ENCODE measurements at regions not wholly inside any gene's neighbourhood (a gene's known extent, or its start where the extent isn't known, plus 50 kb on each side); places are given as distances from the start of the nearest gene placed in this dataset.
"Not testable (repeated sequence)": the region's sequence is repeated elsewhere in the genome, so short reads cannot be mapped to it uniquely, and the experiment has no call there.

DNA sequence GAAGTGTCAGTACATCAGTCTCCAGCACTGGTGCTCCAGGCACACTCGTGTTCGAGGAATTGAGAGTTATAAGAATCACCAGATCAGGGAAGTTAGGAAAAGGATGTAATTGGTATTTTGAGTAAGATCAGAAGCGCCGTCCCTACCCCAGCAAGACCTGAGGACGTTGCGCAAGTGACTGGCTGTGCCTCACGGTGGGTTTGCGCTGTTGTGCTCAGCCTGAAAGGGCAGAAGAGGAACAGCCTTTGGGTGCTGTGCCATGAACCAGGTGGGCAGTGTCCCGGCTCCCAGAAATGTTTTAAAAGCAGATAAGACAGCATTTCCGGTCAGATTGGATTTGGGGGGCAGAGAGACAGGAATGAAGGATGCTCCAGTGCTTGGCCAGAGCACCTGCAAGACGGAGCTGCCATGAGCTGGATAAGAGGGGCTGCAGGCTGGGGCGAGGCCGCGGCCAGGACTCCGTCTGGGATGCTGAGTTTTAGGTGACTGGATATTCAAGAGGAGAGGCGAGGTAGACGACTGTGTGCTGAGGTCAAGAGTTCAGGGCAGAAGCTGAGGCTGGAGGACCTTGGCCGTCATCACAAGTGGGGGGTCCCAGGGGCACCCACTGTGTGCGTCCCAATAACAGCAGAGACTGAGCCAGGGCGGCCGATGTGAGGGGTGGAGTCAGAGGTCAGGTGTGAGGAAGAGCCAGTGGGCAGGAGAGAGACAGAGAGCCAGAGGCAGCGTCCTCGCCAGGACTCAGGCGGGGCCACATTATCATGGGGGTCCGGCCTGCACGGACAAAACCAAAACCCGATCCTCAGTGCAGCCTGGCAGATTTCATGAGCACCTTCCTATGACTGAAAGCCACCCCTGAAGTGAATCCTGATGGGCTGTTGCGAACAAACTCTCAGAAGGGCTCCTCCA lies 77.7 kb upstream of the ALKAL2 start:
- H3K9me3 Mint-ChIP-seq: peaks cover under 1% of the 10 kb centered on the region
- H3K27ac Mint-ChIP-seq: no peak overlapping the region
- no peak for DNase-seq
- H3K36me3 Mint-ChIP-seq (ENCODE audit: low read depth): no peaks in the 10 kb centered on the region
- no peaks in the 10 kb centered on the region for H3K4me1 Mint-ChIP-seq (ENCODE audit: low read depth)
- no peak overlapping the region for H3K4me3 Mint-ChIP-seq
- CTCF ChIA-PET: no interaction called here
- peaks cover 8% of the 10 kb centered on the region for H3K27me3 Mint-ChIP-seq (ENCODE audit: low read depth)
- intact Hi-C loops (cut with micrococcal nuclease): no loop called here

DNA sequence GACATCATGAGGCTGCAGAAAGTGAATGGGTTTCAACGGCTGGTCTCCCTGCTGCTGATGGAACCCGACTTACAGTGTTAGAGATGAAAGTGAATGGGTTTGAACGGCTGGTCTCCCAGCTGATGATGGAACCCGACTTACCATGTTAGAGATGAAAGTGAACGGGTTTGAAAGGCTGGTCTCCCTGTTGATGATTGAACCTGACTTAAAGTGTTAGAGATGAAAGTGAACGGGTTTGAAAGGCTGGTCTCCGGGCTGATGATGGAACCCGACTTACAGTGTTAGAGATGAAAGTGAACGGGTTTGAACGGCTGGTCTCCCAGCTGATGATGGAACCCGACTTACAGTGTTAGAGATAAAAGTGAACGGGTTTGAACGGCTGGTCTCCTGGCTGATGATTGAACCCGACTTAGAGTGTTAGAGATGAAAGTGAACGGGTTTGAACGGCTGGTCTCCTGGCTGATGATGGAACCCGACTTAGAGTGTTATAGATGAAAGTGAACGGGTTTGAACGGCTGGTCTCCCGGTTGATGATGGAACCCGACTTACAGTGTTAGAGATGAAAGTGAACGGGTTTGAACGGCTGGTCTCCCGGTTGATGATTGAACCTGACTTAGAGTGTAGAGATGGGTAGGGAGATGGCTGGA lies 76.1 kb upstream of the ALKAL2 start:
- peaks cover 17% of the 10 kb centered on the region for H3K27me3 Mint-ChIP-seq (ENCODE audit: low read depth)
- no peak overlapping the region for H3K27ac Mint-ChIP-seq
- DNase-seq: no peak
- intact Hi-C loops (cut with micrococcal nuclease): no loop called here
- H3K36me3 Mint-ChIP-seq (ENCODE audit: low read depth): no peaks in the 10 kb centered on the region
- H3K4me1 Mint-ChIP-seq (ENCODE audit: low read depth): no peaks in the 10 kb centered on the region
- H3K4me3 Mint-ChIP-seq: no peak overlapping the region
- CTCF ChIA-PET: no interaction called here
- H3K9me3 Mint-ChIP-seq: no peaks in the 10 kb centered on the region

DNA sequence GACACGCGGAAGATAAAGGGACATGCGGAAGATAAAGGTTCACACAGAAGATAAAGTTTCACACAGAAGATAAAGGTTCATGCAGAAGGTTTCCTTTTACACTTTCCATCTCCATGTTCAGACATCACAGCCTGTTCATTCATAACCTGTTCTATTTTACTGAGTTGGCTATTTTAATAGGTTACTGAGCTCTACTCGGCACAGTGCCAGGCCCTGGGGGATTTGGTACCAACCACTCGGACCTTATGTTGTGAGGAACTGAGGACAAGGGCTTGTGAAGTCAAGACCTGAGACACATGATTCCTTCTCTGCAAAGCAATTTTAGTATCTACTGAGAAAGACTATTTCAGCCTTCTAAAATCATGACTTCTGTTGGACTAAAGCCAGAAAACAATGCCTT lies 75.0 kb upstream of the ALKAL2 start:
- no peaks in the 10 kb centered on the region for H3K9me3 Mint-ChIP-seq
- no peak overlapping the region for H3K4me3 Mint-ChIP-seq
- H3K4me1 Mint-ChIP-seq (ENCODE audit: low read depth): no peaks in the 10 kb centered on the region
- no peak overlapping the region for H3K27ac Mint-ChIP-seq
- no peak for DNase-seq
- no peaks in the 10 kb centered on the region for H3K36me3 Mint-ChIP-seq (ENCODE audit: low read depth)
- CTCF ChIA-PET: no interaction called here
- H3K27me3 Mint-ChIP-seq (ENCODE audit: low read depth): peaks cover 17% of the 10 kb centered on the region
- intact Hi-C loops (cut with micrococcal nuclease): no loop called here

DNA sequence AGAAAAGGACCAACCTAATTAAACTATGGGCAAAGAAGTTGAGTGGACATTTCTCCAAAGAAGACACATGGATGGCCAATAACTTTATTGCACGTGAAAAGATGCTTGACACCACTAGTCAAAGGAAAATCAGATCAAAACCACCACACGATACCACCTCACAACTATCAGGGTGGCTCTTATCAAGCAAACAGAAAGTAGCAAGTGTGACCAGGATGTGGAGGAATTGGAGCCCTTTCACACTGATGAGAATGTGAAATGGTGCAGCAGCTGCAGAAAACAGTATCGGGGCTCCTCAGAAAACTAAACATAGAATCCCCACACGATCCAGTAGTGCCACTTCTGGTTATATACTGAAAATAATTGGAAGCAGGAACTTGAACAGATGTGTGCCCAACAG lies 72.2 kb upstream of the ALKAL2 start:
- DNase-seq: no peak
- CTCF ChIA-PET: interaction anchor here (0.7 kb wide), 1 partner anchor 62 kb away, joined by 4 read pairs; no protein-coding TSS in a partner anchor
- no peak overlapping the region for H3K27ac Mint-ChIP-seq
- H3K36me3 Mint-ChIP-seq (ENCODE audit: low read depth): no peaks in the 10 kb centered on the region
- H3K4me1 Mint-ChIP-seq (ENCODE audit: low read depth): no peaks in the 10 kb centered on the region
- no peak overlapping the region for H3K4me3 Mint-ChIP-seq
- H3K27me3 Mint-ChIP-seq (ENCODE audit: low read depth): peaks cover 17% of the 10 kb centered on the region
- H3K9me3 Mint-ChIP-seq: no peaks in the 10 kb centered on the region
- intact Hi-C loops (cut with micrococcal nuclease): no loop called here

DNA sequence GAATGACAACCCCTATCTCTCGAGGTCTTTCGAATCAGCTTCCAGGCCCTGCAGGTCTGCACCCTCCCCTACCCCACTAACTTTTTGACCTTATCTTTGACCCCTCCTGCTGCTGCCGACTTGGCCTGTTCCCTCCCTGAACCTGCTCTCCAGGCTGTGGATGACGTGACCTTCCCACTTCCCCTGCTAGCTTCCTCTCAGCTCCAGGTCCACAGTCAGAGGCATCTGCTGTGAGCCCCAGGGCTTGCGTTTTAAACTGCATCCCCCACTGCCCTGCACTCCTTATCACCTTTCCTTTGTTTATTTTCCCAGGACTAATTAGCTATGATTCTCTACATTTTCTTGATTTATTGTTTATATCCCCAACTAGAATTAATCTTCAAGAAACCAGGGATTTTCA lies 71.2 kb upstream of the ALKAL2 start:
- CTCF ChIA-PET: no interaction called here
- Mint-ChIP-seq H3K27me3 (ENCODE audit: low read depth) (peaks cover 17% of the 10 kb centered on the region), H3K9me3 (no peaks in the 10 kb centered on the region), H3K4me3 (no peak overlapping the region), H3K4me1 (ENCODE audit: low read depth) (no peaks in the 10 kb centered on the region), H3K36me3 (ENCODE audit: low read depth) (no peaks in the 10 kb centered on the region), H3K27ac (no peak overlapping the region)
- intact Hi-C loops (cut with micrococcal nuclease): no loop called here
- no peak for DNase-seq

DNA sequence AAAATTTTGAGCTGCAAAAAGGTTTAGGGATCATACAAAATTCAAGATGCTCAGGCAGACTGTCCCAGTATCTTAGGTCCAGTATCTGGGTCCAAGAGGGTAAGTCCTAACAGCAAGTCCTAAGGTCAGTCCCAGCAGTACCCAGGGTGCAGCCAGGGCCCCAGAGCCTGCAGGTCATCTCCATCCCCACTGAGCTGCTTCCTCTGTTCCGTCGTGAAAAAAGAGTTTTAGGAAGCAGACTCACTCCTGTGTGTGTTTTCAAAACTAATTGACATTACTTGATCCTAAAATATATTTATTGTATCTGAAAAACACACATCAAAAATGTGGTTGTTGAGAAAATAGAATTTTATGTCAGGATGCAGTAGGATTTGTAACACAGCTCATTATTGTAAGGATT lies 69.9 kb upstream of the ALKAL2 start:
- CTCF ChIA-PET: no interaction called here
- Mint-ChIP-seq H3K4me1 (ENCODE audit: low read depth) (no peaks in the 10 kb centered on the region), H3K9me3 (no peaks in the 10 kb centered on the region)

DNA sequence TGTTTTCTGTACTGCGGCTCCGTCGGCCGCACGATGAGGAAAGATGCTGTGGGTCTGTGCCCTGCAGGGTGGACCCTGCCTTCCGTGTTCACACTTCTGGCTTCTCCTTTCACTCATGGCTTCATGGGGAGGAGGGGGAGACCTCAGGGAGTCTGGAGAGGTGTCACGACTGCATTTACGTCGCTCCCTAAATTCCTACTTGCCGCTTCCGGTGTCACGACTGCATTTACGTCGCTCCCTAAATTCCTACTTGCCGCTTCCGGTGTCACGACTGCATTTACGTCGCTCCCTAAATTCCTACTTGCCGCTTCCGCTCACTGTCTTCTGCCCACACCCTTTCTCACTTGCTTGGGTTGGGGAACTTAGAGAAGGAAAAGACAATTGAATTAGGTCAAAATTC lies 68.4 kb upstream of the ALKAL2 start:
- peaks cover 23% of the 10 kb centered on the region for H3K27me3 Mint-ChIP-seq (ENCODE audit: low read depth)
- DNase-seq; intact Hi-C loops (cut with micrococcal nuclease); H3K36me3 Mint-ChIP-seq (ENCODE audit: low read depth); CTCF ChIA-PET; H3K4me3 Mint-ChIP-seq; H3K27ac Mint-ChIP-seq; H3K9me3 Mint-ChIP-seq; H3K4me1 Mint-ChIP-seq (ENCODE audit: low read depth): not testable (repeated sequence)

More for the DNA sequence above, 69.9 kb upstream of the ALKAL2 start:
- no peak overlapping the region for H3K27ac Mint-ChIP-seq
- no peak for DNase-seq
- no peak overlapping the region for H3K4me3 Mint-ChIP-seq
- intact Hi-C loops (cut with micrococcal nuclease): no loop called here
- no peaks in the 10 kb centered on the region for H3K36me3 Mint-ChIP-seq (ENCODE audit: low read depth)
- peaks cover 21% of the 10 kb centered on the region for H3K27me3 Mint-ChIP-seq (ENCODE audit: low read depth)

DNA sequence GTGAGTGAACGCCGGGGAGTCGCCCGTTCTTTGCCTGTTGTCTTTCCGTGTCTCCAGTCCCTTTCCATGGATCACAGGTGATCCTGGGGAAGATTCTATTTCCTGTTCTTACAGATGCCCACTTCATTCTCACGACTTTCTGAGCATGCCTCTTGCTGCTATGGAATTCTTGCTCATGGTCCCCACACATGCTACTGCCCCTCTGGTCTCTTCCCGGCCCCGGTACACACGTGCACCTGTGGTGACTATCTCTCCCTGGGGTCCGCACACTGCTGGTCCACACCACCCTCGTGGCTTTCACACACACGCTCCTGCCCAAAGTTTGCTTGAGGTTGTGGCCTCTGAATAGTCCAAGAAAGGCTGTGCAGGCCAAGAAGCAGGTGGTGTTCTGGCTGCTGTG lies 67.9 kb upstream of the ALKAL2 start:
- DNase-seq: no peak
- Mint-ChIP-seq H3K4me3 (no peak overlapping the region), H3K4me1 (ENCODE audit: low read depth) (no peaks in the 10 kb centered on the region), H3K27me3 (ENCODE audit: low read depth) (peaks cover 23% of the 10 kb centered on the region), H3K36me3 (ENCODE audit: low read depth) (no peaks in the 10 kb centered on the region), H3K9me3 (no peaks in the 10 kb centered on the region), H3K27ac (no peak overlapping the region)
- intact Hi-C loops (cut with micrococcal nuclease): no loop called here
- CTCF ChIA-PET: no interaction called here

DNA sequence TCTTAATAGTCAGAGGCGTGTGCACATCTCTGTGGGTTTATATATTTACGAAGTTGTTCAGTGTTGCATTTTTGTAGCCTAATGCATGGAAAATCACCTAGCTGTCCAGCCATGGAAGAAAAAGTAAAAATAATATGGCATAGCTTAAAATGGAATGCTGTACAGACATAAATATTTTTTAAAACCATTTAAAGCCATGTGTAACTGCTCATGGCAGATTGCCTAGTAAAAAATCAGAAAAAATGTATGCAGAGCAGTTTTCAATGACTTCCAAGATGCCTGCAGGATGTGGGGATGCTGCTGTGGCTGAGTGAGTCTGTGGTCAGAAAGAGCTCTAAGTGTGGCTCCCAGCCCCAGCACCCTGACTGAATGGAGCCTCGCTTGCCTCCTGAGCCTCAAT lies 64.8 kb upstream of the ALKAL2 start:
- Mint-ChIP-seq H3K9me3 (no peaks in the 10 kb centered on the region), H3K27me3 (ENCODE audit: low read depth) (peaks cover 22% of the 10 kb centered on the region), H3K27ac (no peak overlapping the region), H3K4me1 (ENCODE audit: low read depth) (no peaks in the 10 kb centered on the region), H3K4me3 (no peak overlapping the region), H3K36me3 (ENCODE audit: low read depth) (no peaks in the 10 kb centered on the region)
- no peak for DNase-seq
- CTCF ChIA-PET: no interaction called here
- intact Hi-C loops (cut with micrococcal nuclease): no loop called here

DNA sequence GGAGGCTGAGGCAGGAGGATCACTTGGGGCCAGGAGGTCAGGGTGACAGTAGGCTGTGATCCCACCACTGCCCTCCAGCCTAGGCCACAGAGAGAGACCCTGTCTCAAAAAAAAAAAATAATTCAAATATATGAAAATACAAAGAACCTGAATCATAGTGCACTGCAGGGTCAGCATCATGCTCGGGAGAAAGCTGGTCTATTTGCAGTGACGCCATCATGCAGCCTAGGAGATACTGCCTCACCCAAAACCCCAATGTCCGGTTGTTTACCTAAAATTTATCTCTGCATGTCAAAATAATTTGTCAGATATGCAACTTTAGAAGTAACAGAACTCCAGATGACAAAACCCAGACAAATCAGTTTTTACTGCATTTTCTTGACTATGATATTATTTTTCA lies 61.5 kb upstream of the ALKAL2 start:
- H3K27me3 Mint-ChIP-seq (ENCODE audit: low read depth): peaks cover 23% of the 10 kb centered on the region
- H3K27ac Mint-ChIP-seq: no peak overlapping the region

DNA sequence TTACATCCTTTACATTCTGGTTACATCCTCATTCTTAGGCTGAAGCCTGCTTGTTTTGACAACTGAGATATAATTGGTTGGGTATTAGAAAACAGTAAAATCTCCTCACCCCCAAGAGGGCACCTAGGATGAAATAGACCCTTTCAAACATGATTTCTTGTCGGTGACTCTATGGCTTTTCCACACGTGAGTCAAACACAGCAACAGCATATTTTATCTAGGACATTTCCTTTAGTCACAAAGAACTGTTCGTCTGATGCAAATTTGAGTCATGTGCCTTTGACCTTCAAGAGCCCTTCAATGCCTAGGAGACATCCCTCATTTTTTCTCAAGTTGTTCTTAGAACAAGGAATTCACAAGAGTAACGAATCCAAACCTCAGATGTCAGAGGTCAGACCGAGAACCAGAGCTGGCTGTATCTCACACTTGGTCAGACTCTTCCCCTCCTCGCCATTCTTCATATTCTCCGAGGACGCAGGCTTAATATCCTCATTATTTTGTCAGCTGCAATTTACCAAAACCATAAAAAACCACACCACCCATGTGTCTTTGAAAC lies 60.5 kb upstream of the ALKAL2 start:
- H3K27ac Mint-ChIP-seq: no peak overlapping the region
- no peak overlapping the region for H3K4me3 Mint-ChIP-seq
- CTCF ChIA-PET: interaction anchor here (0.7 kb wide), 1 partner anchor 275 kb away, joined by 3 read pairs; no protein-coding TSS in a partner anchor
- no peaks in the 10 kb centered on the region for H3K36me3 Mint-ChIP-seq (ENCODE audit: low read depth)
- no peaks in the 10 kb centered on the region for H3K9me3 Mint-ChIP-seq
- peaks cover 19% of the 10 kb centered on the region for H3K27me3 Mint-ChIP-seq (ENCODE audit: low read depth)
- no peaks in the 10 kb centered on the region for H3K4me1 Mint-ChIP-seq (ENCODE audit: low read depth)
- intact Hi-C loops (cut with micrococcal nuclease): no loop called here
- no peak for DNase-seq

More for the DNA sequence above, 61.5 kb upstream of the ALKAL2 start:
- Mint-ChIP-seq H3K4me3 (no peak overlapping the region), H3K9me3 (no peaks in the 10 kb centered on the region), H3K4me1 (ENCODE audit: low read depth) (no peaks in the 10 kb centered on the region), H3K36me3 (ENCODE audit: low read depth) (no peaks in the 10 kb centered on the region)
- CTCF ChIA-PET: interaction anchor here (0.7 kb wide), 1 partner anchor 274 kb away, joined by 3 read pairs; no protein-coding TSS in a partner anchor
- intact Hi-C loops (cut with micrococcal nuclease): no loop called here
- no peak for DNase-seq

DNA sequence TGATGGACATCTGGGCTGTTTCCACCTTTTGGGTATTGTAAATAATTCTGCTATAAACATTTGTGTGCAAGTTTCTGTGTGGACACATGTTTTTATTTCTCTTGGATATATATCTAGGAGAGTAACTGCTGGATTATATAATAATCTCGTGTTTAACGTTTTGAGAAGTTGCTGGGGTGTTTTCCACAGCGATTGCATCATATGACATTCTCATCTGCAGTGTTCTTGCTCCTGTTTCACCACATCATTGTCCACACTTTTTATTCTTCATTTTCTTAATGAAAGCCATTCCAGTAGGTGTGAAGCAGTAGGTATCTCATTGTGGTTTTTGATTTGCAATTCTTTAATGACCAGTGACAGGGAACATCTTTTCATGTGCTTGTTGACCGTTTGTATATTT lies 56.9 kb upstream of the ALKAL2 start:
- CTCF ChIA-PET: no interaction called here
- Mint-ChIP-seq H3K36me3 (ENCODE audit: low read depth) (no peaks in the 10 kb centered on the region), H3K4me3 (no peak overlapping the region), H3K9me3 (no peaks in the 10 kb centered on the region), H3K4me1 (ENCODE audit: low read depth) (peaks cover 3% of the 10 kb centered on the region), H3K27ac (no peak overlapping the region), H3K27me3 (ENCODE audit: low read depth) (peaks cover 23% of the 10 kb centered on the region)
- DNase-seq: no peak
- intact Hi-C loops (cut with micrococcal nuclease): no loop called here

DNA sequence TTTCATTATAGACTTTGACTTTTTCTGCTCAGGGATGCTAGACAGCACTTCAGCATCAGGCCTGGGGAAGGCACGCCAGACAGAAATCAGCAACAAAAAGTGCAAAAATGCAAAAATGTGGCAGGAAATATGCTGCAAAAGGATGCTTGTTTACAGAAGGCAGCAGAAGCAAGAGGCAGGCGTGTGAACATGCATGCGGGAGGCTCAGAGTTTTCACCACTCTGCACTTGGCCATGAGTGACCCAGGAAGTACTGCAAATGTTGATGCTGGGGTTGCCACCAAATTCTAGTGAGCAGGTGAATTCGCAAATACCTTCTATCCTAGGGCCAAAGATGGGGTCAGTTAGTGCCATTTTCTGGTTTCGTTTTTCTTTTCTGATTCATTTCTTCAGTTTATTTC lies 55.5 kb upstream of the ALKAL2 start:
- no peak overlapping the region for H3K4me3 Mint-ChIP-seq
- H3K36me3 Mint-ChIP-seq (ENCODE audit: low read depth): no peaks in the 10 kb centered on the region
- intact Hi-C loops (cut with micrococcal nuclease): no loop called here
- H3K9me3 Mint-ChIP-seq: peaks cover 10% of the 10 kb centered on the region
- peaks cover 3% of the 10 kb centered on the region for H3K4me1 Mint-ChIP-seq (ENCODE audit: low read depth)
- DNase-seq: no peak
- H3K27me3 Mint-ChIP-seq (ENCODE audit: low read depth): peaks cover 26% of the 10 kb centered on the region
- CTCF ChIA-PET: interaction anchor here (0.5 kb wide), 1 partner anchor 25 kb away, joined by 3 read pairs; no protein-coding TSS in a partner anchor
- H3K27ac Mint-ChIP-seq: no peak overlapping the region

Measured in activated naive CD4-positive, alpha-beta T cell treated with anti-CD3 and anti-CD28 coated beads for 36 hours (primary cell).